HFF-Myc (cell line): ENCODE measurements at regions not wholly inside any gene's neighbourhood (a gene's known extent, or its start where the extent isn't known, plus 50 kb on each side); places are given as distances from the start of the nearest gene placed in this dataset.

ENCODE experiments used
- DNase-seq: peaks from one replicate; pipeline ENCODE4 v3.0.0-alpha.2; 2011; ENCODE audit warnings: low read depth; ENCODE audit errors: extremely low read depth
- H3K4me3 ChIP-seq: replicated peaks from 2 replicates; pipeline ENCODE4 v1.5.1; 2011; ENCODE audit warnings: low read depth, mild to moderate bottlenecking, control low read depth, low read length
- TF ChIP-seq, protein P1 (sequence below): IDR thresholded peaks from 2 replicates; pipeline ENCODE4 v1.5.1; 2012; ENCODE audit warnings: mild to moderate bottlenecking, low read depth, low read length, control low read depth; ENCODE audit errors: missing control alignments

DNA sequence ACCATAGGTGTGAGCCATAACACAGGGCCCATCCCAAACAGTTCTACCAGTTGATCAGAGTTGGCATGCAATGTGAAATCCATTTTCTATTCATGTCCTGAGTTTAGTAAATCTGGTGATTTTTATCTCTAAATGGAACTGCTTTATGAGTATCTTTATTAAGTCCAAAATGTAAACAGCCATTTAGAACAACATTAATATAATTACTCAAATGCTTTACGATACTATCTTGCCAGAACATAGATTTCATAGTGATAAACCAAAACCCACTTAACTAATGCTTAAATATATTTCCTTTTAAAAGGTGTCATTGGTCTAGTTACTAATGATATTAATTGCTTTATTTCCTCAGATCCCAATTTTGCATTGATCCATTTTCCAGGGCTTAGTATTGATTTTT, 80.7 kb downstream of the PLCE1 start:
- no peak overlapping the region for H3K4me3 ChIP-seq
- DNase-seq = no peak
- TF ChIP-seq, protein P1, sequence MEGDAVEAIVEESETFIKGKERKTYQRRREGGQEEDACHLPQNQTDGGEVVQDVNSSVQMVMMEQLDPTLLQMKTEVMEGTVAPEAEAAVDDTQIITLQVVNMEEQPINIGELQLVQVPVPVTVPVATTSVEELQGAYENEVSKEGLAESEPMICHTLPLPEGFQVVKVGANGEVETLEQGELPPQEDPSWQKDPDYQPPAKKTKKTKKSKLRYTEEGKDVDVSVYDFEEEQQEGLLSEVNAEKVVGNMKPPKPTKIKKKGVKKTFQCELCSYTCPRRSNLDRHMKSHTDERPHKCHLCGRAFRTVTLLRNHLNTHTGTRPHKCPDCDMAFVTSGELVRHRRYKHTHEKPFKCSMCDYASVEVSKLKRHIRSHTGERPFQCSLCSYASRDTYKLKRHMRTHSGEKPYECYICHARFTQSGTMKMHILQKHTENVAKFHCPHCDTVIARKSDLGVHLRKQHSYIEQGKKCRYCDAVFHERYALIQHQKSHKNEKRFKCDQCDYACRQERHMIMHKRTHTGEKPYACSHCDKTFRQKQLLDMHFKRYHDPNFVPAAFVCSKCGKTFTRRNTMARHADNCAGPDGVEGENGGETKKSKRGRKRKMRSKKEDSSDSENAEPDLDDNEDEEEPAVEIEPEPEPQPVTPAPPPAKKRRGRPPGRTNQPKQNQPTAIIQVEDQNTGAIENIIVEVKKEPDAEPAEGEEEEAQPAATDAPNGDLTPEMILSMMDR = no peak

- DNase-seq = no peak
- H3K4me3 ChIP-seq = no peak overlapping the region
- TF ChIP-seq, protein P1 = no peak
These were observed 81.8 kb downstream of the PLCE1 start for GRCh38 chr10:94075506-94075905.

DNA sequence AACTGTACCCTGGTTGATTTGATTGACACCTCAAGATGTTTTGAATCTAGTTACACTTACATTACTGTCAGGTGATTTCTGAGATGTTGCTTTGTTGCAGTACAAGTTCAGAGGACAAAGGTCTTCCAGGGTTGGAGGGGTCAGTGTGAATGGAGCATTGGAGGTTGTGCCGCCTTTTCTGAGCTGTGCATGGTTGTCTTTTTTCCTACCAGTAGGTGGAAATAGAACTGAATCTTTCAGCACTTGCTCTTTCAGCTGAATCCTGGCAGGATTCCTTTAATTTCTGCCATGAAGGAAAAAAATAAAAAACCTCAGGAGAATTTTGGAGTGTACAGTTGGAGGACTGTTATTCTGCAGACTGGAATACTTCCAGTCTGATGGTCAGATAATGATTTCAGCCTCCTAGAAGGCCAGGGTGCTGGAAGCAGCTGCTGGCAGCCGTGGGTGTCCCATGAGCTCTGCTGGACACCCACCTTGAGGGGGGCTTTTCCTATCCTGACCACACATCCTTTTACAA, 82.7 kb downstream of the PLCE1 start:
- H3K4me3 ChIP-seq = no peak overlapping the region
- DNase-seq = no peak

DNA sequence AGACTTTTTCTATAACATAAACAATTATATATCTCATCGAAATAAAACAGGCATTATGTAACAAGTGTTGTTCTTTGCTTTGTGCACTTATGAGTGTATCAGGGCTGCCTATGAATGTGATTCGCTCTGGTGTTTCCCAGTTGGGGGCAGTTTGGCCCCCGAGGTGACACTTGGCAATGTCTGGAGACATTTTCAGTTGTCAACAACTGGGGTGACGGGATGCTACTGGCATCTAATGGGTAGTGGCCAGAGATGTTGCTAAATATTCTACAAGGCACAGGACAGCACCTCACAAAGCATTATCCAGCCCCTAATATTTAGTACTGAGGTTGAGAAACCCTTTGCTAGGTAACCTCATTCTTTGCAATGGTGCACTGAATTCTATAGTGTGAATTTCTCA, 83.3 kb downstream of the PLCE1 start:
- DNase-seq = no peak
- no peak overlapping the region for H3K4me3 ChIP-seq

More for the DNA sequence above, 82.7 kb downstream of the PLCE1 start:
- TF ChIP-seq, protein P1 = peak; percentile 9

GRCh38 chr10:94080108-94080507, 86.4 kb downstream of the PLCE1 start:
- H3K4me3 ChIP-seq = no peak overlapping the region
- DNase-seq = no peak
- TF ChIP-seq, protein P1 = no peak

More for the DNA sequence above, 83.3 kb downstream of the PLCE1 start:
- TF ChIP-seq, protein P1 = no peak

DNA sequence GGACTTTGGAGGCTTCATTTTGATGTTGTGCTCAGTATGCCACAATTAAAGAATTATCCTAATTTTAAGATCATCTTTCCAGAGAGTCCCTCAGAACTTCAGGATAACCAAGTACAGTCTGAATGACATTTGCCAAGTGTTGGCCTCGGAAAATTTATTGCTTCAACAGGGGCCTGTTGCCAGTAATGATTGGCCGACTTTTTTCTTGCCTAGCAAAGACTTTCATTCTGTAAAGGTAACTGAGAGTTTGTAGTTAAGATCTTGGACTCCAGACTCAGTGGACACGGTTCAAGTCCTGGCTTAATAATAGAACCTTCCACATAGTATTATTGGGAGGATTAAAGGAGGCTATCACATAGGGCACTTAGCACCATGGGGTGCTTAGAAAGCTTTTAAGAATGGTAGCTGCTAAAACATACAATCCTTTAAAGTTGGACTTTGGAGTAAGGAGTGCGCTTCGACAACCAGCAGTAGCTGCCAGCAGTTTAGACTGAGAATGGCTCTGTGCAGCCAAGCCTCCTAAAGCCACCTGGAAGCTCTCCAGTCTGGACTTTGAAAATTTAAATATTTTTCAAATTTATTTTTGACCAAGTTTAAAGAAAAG, 90.0 kb downstream of the PLCE1 start:
- DNase-seq = no peak
- TF ChIP-seq, protein P1 = no peak

GRCh38 chr10:94084344-94084743, 90.6 kb downstream of the PLCE1 start:
- TF ChIP-seq, protein P1 = no peak
- DNase-seq = no peak
- H3K4me3 ChIP-seq = no peak overlapping the region

More for the DNA sequence above, 90.0 kb downstream of the PLCE1 start:
- no peak overlapping the region for H3K4me3 ChIP-seq
